Ovary (tissue), 3 donors: ENCODE measurements at regions not wholly inside any gene's neighbourhood (a gene's known extent, or its start where the extent isn't known, plus 50 kb on each side); places are given as distances from the start of the nearest gene placed in this dataset.

Experiments used
- EP300 ChIP-seq: sonication (generic); formaldehyde crosslinking; IDR thresholded peaks from one replicate; pipeline ENCODE4 v1.6.1; 2017; ENCODE audit warnings: antibody characterized with exemption
- POLR2A ChIP-seq: fragments of 450-650 bp; IDR thresholded peaks from one replicate; pipeline ENCODE4 v1.6.1; 2017; ENCODE audit warnings: antibody characterized with exemption, mild to moderate bottlenecking, moderate library complexity
- TF ChIP-seq, protein P1 (sequence below), 3 donors: fragments of 450-650 bp in 2 of 3; fragments of 200-600 bp in 1 of 3; IDR thresholded peaks; one replicate each; pipeline versions ENCODE4 v1.5.1 to v1.8.0; 2016 to 2022; ENCODE audit warnings: antibody characterized with exemption in 3 of 3, mild to moderate bottlenecking in 1 of 3
- donor health status: DM: no; HTN: no; CAD: no.

GRCh38 chr5:8767111-8767510 is 778.8 kb downstream of the SEMA5A start:
- TF ChIP-seq, protein P1, sequence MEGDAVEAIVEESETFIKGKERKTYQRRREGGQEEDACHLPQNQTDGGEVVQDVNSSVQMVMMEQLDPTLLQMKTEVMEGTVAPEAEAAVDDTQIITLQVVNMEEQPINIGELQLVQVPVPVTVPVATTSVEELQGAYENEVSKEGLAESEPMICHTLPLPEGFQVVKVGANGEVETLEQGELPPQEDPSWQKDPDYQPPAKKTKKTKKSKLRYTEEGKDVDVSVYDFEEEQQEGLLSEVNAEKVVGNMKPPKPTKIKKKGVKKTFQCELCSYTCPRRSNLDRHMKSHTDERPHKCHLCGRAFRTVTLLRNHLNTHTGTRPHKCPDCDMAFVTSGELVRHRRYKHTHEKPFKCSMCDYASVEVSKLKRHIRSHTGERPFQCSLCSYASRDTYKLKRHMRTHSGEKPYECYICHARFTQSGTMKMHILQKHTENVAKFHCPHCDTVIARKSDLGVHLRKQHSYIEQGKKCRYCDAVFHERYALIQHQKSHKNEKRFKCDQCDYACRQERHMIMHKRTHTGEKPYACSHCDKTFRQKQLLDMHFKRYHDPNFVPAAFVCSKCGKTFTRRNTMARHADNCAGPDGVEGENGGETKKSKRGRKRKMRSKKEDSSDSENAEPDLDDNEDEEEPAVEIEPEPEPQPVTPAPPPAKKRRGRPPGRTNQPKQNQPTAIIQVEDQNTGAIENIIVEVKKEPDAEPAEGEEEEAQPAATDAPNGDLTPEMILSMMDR (IDR thresholded peaks at IDR 0.05) = no peak
- no peak for TF ChIP-seq EP300
- TF ChIP-seq POLR2A = no peak
